Neural cell (in vitro differentiated cells): ENCODE measurements at regions not wholly inside any gene's neighbourhood (a gene's known extent, or its start where the extent isn't known, plus 50 kb on each side); places are given as distances from the start of the nearest gene placed in this dataset.

Source experiments
- H2AFZ ChIP-seq: fragments of 200-600, 300-800 bp; sonication (generic), shearing (Covaris generic); 2 replicates; pipeline ENCODE4 v1.6.0; 2014; ENCODE audit warnings: low read depth, mild to moderate bottlenecking, antibody characterized with exemption, low read length, moderate library complexity
- H3F3A ChIP-seq: fragments of 200-600 bp; shearing (Covaris generic); 2 replicates; pipeline ENCODE4 v1.6.1; 2016; ENCODE audit warnings: mild to moderate bottlenecking, moderate library complexity, mixed read lengths, antibody characterized with exemption, low read length; ENCODE audit not compliant: insufficient read depth, poor library complexity, severe bottlenecking
- H3K27ac ChIP-seq: fragments of 200-600, 300-800 bp; sonication (generic), shearing (Covaris generic); 2 replicates; pipeline ENCODE4 v1.5.1; 2014; ENCODE audit warnings: mild to moderate bottlenecking, low read length, moderate library complexity
- H3K27me3 ChIP-seq: fragments of 300-800, 200-600 bp; sonication (generic), shearing (Covaris generic); 2 replicates; pipeline ENCODE4 v1.6.0; 2014; ENCODE audit warnings: mild to moderate bottlenecking, low read depth, low read length, moderate library complexity; ENCODE audit not compliant: insufficient read depth
- H3K36me3 ChIP-seq: fragments of 300-800, 200-600 bp; sonication (generic), shearing (Covaris generic); 2 replicates; pipeline ENCODE4 v1.5.1; 2014; ENCODE audit warnings: mild to moderate bottlenecking, antibody characterized with exemption, low read length, moderate library complexity; ENCODE audit not compliant: insufficient read depth
- H3K4me2 ChIP-seq: fragments of 300-800, 200-600 bp; sonication (generic), shearing (Covaris generic); 2 replicates; pipeline ENCODE4 v1.6.0; 2014; ENCODE audit warnings: mild to moderate bottlenecking, low read length
- H3K4me3 ChIP-seq: fragments of 300-800, 200-600 bp; sonication (generic), shearing (Covaris generic); 2 replicates; pipeline ENCODE4 v1.5.1; 2014; ENCODE audit warnings: mild to moderate bottlenecking, low read length, moderate library complexity
- H3K79me2 ChIP-seq: fragments of 200-600 bp; shearing (Covaris generic); replicated peaks from 2 replicates; pipeline ENCODE4 v1.6.0; 2014; ENCODE audit warnings: mild to moderate bottlenecking, low read length, moderate library complexity; ENCODE audit not compliant: insufficient read depth
- H3K9ac ChIP-seq: fragments of 300-800, 200-600 bp; sonication (generic), shearing (Covaris generic); 2 replicates; pipeline ENCODE4 v1.6.1; 2016; ENCODE audit warnings: mild to moderate bottlenecking, low read length, mixed read lengths
- H3K9me2 ChIP-seq: fragments of 200-600 bp; shearing (Covaris generic); 2 replicates; pipeline ENCODE4 v1.6.1; 2016; ENCODE audit warnings: mild to moderate bottlenecking, low read length, mixed read lengths; ENCODE audit not compliant: insufficient read depth
- H3K9me3 ChIP-seq: fragments of 200-600, 300-800 bp; sonication (generic), shearing (Covaris generic); 2 replicates; pipeline ENCODE4 v1.6.1; 2016; ENCODE audit warnings: mild to moderate bottlenecking, mixed run types, low read length, moderate library complexity, mixed read lengths
- H4K20me1 ChIP-seq: fragments of 200-600 bp; shearing (Covaris generic); 2 replicates; pipeline ENCODE4 v1.6.1; 2016; ENCODE audit warnings: mild to moderate bottlenecking, mixed run types; ENCODE audit not compliant: insufficient read depth
- EZH2 ChIP-seq: fragments of 200-600, 300-800 bp; shearing (Covaris generic), sonication (generic); IDR thresholded peaks from 2 replicates; pipeline ENCODE4 v1.6.1; 2014; ENCODE audit warnings: antibody characterized with exemption, low read length, borderline replicate concordance, mild to moderate bottlenecking; ENCODE audit not compliant: insufficient read depth, poor library complexity, severe bottlenecking
- MXI1 ChIP-seq: fragments of 450-650 bp; conservative IDR thresholded peaks from 2 replicates; pipeline ENCODE4 v1.6.1; 2014; ENCODE audit warnings: antibody characterized with exemption, mild to moderate bottlenecking; ENCODE audit not compliant: poor library complexity, severe bottlenecking
- POLR2AphosphoS5 ChIP-seq: IDR thresholded peaks from 2 replicates; pipeline ENCODE4 v1.6.1; 2012
- SMC3 ChIP-seq: fragments of 450-650 bp; conservative IDR thresholded peaks from 2 replicates; pipeline ENCODE4 v1.6.1; 2014; ENCODE audit warnings: antibody characterized with exemption, mild to moderate bottlenecking, moderate library complexity; ENCODE audit not compliant: poor library complexity
- TAF1 ChIP-seq: IDR thresholded peaks from 2 replicates; pipeline ENCODE4 v1.6.1; 2012; ENCODE audit warnings: low read depth
- TF ChIP-seq, protein P1 (sequence below): IDR thresholded peaks from 2 replicates; pipeline ENCODE4 v1.6.1; 2012; ENCODE audit warnings: borderline replicate concordance
- TF ChIP-seq, protein P2 (sequence below): fragments of 450-650 bp; IDR thresholded peaks from 2 replicates; pipeline ENCODE4 v1.5.1; 2014; ENCODE audit warnings: antibody characterized with exemption, mild to moderate bottlenecking, moderate library complexity; ENCODE audit not compliant: poor library complexity, severe bottlenecking

DNA sequence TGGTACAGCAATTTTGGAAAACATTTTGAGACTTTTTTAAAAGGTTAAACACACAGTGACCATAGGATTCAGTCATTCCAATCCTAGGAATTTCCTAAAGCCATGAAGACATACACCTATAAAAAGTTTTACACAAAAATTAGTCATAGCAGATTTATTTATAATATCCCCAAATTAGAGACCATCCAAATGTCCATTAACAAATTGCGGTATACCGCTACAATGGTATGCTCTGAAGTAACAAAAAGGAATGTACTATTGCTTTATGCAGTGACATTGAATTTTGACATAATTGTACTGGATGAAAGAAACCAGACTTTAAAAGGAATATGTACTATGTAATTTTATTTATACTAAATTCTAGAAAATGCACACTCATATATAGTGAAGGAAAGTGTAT, 362.8 kb downstream of the HGF start:
- H3K9me3 ChIP-seq, result no peaks in the 10 kb centered on the region
- H3K9me2 ChIP-seq, result no peaks in the 10 kb centered on the region
- H3K4me2 ChIP-seq, result no peak overlapping the region
- H3K9ac ChIP-seq, result no peak overlapping the region
- no peaks in the 10 kb centered on the region for H3K36me3 ChIP-seq
- H3K4me3 ChIP-seq, result no peak overlapping the region
- no peak for TF ChIP-seq SMC3
- no peak for TF ChIP-seq EZH2
- TF ChIP-seq, protein P1, sequence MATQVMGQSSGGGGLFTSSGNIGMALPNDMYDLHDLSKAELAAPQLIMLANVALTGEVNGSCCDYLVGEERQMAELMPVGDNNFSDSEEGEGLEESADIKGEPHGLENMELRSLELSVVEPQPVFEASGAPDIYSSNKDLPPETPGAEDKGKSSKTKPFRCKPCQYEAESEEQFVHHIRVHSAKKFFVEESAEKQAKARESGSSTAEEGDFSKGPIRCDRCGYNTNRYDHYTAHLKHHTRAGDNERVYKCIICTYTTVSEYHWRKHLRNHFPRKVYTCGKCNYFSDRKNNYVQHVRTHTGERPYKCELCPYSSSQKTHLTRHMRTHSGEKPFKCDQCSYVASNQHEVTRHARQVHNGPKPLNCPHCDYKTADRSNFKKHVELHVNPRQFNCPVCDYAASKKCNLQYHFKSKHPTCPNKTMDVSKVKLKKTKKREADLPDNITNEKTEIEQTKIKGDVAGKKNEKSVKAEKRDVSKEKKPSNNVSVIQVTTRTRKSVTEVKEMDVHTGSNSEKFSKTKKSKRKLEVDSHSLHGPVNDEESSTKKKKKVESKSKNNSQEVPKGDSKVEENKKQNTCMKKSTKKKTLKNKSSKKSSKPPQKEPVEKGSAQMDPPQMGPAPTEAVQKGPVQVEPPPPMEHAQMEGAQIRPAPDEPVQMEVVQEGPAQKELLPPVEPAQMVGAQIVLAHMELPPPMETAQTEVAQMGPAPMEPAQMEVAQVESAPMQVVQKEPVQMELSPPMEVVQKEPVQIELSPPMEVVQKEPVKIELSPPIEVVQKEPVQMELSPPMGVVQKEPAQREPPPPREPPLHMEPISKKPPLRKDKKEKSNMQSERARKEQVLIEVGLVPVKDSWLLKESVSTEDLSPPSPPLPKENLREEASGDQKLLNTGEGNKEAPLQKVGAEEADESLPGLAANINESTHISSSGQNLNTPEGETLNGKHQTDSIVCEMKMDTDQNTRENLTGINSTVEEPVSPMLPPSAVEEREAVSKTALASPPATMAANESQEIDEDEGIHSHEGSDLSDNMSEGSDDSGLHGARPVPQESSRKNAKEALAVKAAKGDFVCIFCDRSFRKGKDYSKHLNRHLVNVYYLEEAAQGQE, result no peak
- no peak for TF ChIP-seq MXI1
- TF ChIP-seq POLR2AphosphoS5, result no peak
- no peak for TF ChIP-seq TAF1
- TF ChIP-seq, protein P2, sequence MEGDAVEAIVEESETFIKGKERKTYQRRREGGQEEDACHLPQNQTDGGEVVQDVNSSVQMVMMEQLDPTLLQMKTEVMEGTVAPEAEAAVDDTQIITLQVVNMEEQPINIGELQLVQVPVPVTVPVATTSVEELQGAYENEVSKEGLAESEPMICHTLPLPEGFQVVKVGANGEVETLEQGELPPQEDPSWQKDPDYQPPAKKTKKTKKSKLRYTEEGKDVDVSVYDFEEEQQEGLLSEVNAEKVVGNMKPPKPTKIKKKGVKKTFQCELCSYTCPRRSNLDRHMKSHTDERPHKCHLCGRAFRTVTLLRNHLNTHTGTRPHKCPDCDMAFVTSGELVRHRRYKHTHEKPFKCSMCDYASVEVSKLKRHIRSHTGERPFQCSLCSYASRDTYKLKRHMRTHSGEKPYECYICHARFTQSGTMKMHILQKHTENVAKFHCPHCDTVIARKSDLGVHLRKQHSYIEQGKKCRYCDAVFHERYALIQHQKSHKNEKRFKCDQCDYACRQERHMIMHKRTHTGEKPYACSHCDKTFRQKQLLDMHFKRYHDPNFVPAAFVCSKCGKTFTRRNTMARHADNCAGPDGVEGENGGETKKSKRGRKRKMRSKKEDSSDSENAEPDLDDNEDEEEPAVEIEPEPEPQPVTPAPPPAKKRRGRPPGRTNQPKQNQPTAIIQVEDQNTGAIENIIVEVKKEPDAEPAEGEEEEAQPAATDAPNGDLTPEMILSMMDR, result no peak
- H3K79me2 ChIP-seq, result no peaks in the 10 kb centered on the region
- H4K20me1 ChIP-seq, result no peaks in the 10 kb centered on the region
- H3F3A ChIP-seq, result no peaks in the 10 kb centered on the region
- H3K27ac ChIP-seq, result no peak overlapping the region
- H3K27me3 ChIP-seq, result no peaks in the 10 kb centered on the region
- H2AFZ ChIP-seq, result no peak overlapping the region

DNA sequence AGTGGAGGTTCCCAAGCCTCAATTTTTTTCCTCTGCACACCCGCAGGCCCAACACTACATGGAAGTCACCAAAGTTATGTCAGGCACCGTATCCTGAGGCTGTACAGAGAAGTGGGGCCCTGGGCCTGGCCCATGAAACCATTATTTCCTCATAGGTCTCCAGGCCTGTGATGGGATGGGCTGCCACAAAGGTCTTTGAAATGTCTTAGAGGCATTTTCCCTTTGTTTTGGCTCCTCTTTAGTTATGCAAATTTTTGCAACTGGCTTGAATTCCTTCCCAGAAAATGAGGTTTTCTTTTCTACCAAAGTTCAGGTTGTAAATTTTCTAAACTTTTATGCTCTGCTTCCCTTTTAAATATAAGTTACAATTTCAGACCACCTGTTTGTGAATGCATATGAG, 365.2 kb downstream of the HGF start:
- no peaks in the 10 kb centered on the region for H4K20me1 ChIP-seq
- H3K9me2 ChIP-seq, result no peaks in the 10 kb centered on the region
- H3K79me2 ChIP-seq, result no peaks in the 10 kb centered on the region
- no peaks in the 10 kb centered on the region for H3K9me3 ChIP-seq
- H3K27me3 ChIP-seq, result no peaks in the 10 kb centered on the region
- H2AFZ ChIP-seq, result no peak overlapping the region
- H3K4me3 ChIP-seq, result no peak overlapping the region
- no peaks in the 10 kb centered on the region for H3F3A ChIP-seq
- no peak overlapping the region for H3K4me2 ChIP-seq
- no peaks in the 10 kb centered on the region for H3K36me3 ChIP-seq
- no peak overlapping the region for H3K27ac ChIP-seq
- no peak for TF ChIP-seq POLR2AphosphoS5
- TF ChIP-seq, protein P1, result no peak
- H3K9ac ChIP-seq, result no peak overlapping the region
